Heart left ventricle (tissue), 13 donors: ENCODE measurements at regions not wholly inside any gene's neighbourhood (a gene's known extent, or its start where the extent isn't known, plus 50 kb on each side); places are given as distances from the start of the nearest gene placed in this dataset.

ENCODE experiments used
- POLR2A ChIP-seq, 2 donors: fragments of 450-650 bp; IDR thresholded peaks; one replicate each; pipeline ENCODE4 v1.6.1; 2017; ENCODE audit warnings: antibody characterized with exemption in 2 of 2, mild to moderate bottlenecking in 2 of 2, moderate library complexity in 2 of 2
- TF ChIP-seq, protein P1 (sequence below), 12 donors: fragments of 200-600 bp; sonication (generic) in 4 of 12; IDR thresholded peaks; one replicate each; pipeline versions ENCODE4 v1.5.0 to v1.8.0; 2018 to 2022; ENCODE audit warnings: antibody characterized with exemption in 12 of 12, mild to moderate bottlenecking in 5 of 12
- donor health status: ischemic (EF 13 %, LVEDD 7.1; RV severe dilation, severe dysfunction).
- donor health status: DM: no; HTN: yes; CAD: no.
- donor health status: DM: no; HTN: no; CAD: no.
- donor health status: ischemic (EF 25% LVEDD 6.9; RV normal size, moderate dysfunction).
- donor health status: ischemic (EF 25% LVEDD 5.7; RV mildly dilated, moderate dysfunction).
- donor health status: ischemic (EF 35%, LVEDD 5.7; RV mildly dilated, moderate dysfunction).
- donor health status: nonischemic (EF 11% LVEDD 7.7; RV severe dilation, severe dysfunction).
- donor health status: DM: yes; HTN: yes; CAD: no.
- donor health status: PGD.
- donor health status: ischemic (EF 29% LVEDD 5.4; RV normal size, mild dysfunction).
- donor health status: nonischemic (EF 23%, LVEDD 6.1; RV moderate dilation, normal function).

DNA sequence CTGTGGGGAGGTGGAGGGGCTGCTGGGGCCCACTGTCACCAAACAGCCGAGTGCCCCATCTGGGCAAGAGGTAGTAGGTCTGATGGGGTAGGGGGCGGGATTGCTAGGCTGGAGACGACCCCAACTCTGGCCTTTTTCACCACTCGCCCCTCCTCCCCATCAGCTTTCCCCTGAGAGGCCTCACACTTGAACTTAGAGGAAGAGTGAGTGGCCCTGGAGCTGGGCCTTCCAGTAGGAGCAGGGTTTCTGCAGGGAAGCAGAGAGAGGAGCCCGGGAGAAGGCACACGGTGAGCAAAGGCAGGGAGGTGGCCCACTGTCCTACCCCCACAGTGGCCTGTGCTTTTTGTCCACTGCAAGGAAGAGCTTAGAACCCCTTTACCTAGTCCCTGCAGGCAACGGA, 111.9 kb upstream of the WNT4 start:
- TF ChIP-seq, protein P1, sequence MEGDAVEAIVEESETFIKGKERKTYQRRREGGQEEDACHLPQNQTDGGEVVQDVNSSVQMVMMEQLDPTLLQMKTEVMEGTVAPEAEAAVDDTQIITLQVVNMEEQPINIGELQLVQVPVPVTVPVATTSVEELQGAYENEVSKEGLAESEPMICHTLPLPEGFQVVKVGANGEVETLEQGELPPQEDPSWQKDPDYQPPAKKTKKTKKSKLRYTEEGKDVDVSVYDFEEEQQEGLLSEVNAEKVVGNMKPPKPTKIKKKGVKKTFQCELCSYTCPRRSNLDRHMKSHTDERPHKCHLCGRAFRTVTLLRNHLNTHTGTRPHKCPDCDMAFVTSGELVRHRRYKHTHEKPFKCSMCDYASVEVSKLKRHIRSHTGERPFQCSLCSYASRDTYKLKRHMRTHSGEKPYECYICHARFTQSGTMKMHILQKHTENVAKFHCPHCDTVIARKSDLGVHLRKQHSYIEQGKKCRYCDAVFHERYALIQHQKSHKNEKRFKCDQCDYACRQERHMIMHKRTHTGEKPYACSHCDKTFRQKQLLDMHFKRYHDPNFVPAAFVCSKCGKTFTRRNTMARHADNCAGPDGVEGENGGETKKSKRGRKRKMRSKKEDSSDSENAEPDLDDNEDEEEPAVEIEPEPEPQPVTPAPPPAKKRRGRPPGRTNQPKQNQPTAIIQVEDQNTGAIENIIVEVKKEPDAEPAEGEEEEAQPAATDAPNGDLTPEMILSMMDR (IDR thresholded peaks at IDR 0.05): no peak
- TF ChIP-seq POLR2A (IDR thresholded peaks at IDR 0.05): no peak
